AG04449 (cell line): ENCODE measurements at regions not wholly inside any gene's neighbourhood (a gene's known extent, or its start where the extent isn't known, plus 50 kb on each side); places are given as distances from the start of the nearest gene placed in this dataset.

Source experiments
- CTCF ChIA-PET: fragments of 350-600 bp; formaldehyde crosslinking; extraction: SDS; loops from one replicate; lab custom pipeline; 2021; ENCODE audit warnings: antibody characterized with exemption; lab: Yijun Ruan, JAX
- POLR2A ChIA-PET: fragments of 400-600, 350-600 bp; formaldehyde crosslinking; extraction: SDS; loops from one replicate; lab custom pipeline; 2020; ENCODE audit warnings: antibody characterized with exemption, inconsistent platforms; lab: Yijun Ruan, JAX
- DNase-seq: peaks from one replicate; pipeline ENCODE4 v3.0.0-alpha.2; 2010; ENCODE audit warnings: low read depth, low spot score
- H3K4me3 ChIP-seq: 2 replicates; pipeline ENCODE4 v1.5.1; 2011; ENCODE audit warnings: low read depth, mild to moderate bottlenecking, control low read depth, low read length
- TF ChIP-seq, protein P1 (sequence below): IDR thresholded peaks from one replicate; pipeline ENCODE4 v1.5.1; 2011; ENCODE audit warnings: mild to moderate bottlenecking, moderate library complexity, low read length, control low read depth, inconsistent platforms; ENCODE audit not compliant: insufficient read depth; ENCODE audit errors: missing control alignments

- POLR2A ChIA-PET: no interaction called here
- no peak overlapping the region for H3K4me3 ChIP-seq
- CTCF ChIA-PET: no interaction called here
- no peak for DNase-seq
- TF ChIP-seq, protein P1, sequence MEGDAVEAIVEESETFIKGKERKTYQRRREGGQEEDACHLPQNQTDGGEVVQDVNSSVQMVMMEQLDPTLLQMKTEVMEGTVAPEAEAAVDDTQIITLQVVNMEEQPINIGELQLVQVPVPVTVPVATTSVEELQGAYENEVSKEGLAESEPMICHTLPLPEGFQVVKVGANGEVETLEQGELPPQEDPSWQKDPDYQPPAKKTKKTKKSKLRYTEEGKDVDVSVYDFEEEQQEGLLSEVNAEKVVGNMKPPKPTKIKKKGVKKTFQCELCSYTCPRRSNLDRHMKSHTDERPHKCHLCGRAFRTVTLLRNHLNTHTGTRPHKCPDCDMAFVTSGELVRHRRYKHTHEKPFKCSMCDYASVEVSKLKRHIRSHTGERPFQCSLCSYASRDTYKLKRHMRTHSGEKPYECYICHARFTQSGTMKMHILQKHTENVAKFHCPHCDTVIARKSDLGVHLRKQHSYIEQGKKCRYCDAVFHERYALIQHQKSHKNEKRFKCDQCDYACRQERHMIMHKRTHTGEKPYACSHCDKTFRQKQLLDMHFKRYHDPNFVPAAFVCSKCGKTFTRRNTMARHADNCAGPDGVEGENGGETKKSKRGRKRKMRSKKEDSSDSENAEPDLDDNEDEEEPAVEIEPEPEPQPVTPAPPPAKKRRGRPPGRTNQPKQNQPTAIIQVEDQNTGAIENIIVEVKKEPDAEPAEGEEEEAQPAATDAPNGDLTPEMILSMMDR: no peak
Measured at GRCh38 chr3:165491487-165491886, 295.3 kb upstream of the SLITRK3 start.

GRCh38 chr3:165476399-165477060 is 280.3 kb upstream of the SLITRK3 start:
- POLR2A ChIA-PET: no interaction called here
- CTCF ChIA-PET: no interaction called here
- H3K4me3 ChIP-seq: no peak overlapping the region
- TF ChIP-seq, protein P1: no peak
- DNase-seq: no peak

DNA sequence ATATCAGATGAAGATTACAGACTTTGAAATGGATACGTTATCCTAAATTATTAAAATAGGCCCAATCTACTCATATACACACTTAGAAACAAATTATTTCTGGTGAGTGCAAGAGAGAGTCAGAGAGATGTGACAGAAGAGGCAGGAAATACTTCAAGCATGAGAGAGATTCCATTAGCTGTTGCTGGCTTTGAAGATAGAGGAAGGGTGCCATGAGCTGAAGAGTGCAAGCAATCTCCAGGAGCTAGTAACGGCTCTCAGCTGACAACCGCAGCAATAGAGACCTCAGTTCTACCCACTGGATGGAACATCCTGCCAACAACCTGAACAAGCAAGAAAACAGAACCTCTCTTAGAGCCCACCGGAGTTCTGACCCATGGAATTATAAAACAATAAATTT is 270.7 kb upstream of the SLITRK3 start:
- TF ChIP-seq, protein P1: no peak
- CTCF ChIA-PET: no interaction called here
- no peak for DNase-seq

DNA sequence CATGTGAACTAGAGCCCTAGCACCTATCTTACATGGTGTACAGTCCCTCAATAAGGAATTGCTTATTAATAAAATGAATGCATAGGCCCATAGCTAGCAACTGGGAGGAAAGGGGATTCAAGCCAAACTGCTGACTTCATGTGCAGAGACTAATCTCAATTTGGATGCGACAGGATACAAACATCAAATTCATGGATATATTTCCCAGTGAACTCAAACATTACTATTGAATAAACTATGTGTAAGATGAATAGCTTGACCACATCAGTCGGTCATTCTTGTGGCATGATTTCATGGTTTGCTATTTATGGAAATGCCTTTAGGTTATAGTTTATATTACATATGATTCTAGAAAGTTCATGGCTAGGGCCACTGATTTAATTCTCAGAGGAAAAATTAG is 268.6 kb upstream of the SLITRK3 start:
- no peak overlapping the region for H3K4me3 ChIP-seq
- no peak for DNase-seq
- TF ChIP-seq, protein P1: no peak
- ChIA-PET CTCF (no interaction called here), POLR2A (no interaction called here)

More for the DNA sequence above, 270.7 kb upstream of the SLITRK3 start:
- H3K4me3 ChIP-seq: no peak overlapping the region
- POLR2A ChIA-PET: no interaction called here

DNA sequence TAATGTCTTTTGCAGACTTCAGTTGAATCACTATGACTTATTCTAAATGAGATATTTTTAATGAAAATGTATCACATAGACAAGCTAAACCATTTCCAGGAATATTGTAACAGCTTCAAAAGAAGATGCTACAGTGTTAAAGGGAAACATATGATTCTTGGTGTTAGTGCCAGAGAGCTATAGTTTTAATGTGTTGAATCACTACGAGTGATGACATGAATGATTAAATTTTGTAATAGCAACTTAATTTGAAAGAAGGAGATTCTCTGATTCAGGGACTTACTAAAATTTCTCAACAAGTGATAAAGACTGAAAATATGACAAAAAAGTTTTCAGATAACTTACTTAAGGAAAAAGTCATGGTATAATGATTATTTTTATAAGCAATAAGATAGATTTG is 267.3 kb upstream of the SLITRK3 start:
- TF ChIP-seq, protein P1: no peak
- no peak overlapping the region for H3K4me3 ChIP-seq
- DNase-seq: no peak
- CTCF ChIA-PET: no interaction called here
- POLR2A ChIA-PET: no interaction called here

DNA sequence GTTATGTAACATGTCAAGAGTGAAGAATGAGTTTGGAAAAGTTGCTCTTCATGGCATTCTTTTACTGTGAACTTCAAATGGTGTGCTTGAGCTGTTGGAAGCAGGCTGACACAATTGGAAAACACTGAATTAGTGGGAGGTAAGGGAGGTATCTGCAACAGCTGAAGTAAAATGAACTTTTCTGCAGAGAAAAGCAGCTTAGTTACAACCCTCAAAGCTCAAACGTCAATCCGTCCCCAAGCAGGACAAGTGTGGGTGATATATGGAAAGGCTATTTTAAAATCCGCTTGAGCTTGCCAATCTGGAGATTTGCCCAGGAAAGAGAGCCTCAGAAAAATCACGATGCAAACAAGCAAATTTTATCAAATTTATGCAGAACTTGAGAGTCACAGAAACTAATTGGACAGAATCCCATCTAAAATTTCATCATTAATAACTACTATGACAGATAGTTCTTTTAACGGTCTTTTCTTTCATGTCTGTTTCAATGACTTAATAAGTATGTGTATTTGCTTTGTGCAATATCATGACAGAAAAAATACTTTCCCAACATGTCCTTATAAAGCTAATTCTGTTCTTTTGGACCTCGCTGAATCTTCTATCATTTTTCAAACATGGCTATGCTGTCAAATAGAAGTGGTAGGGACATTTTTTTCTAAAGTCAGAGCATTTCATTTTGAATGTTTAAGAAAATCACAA is 266.6 kb upstream of the SLITRK3 start:
- ChIA-PET POLR2A (no interaction called here), CTCF (no interaction called here)
- no peak for DNase-seq
- TF ChIP-seq, protein P1: no peak
- no peak overlapping the region for H3K4me3 ChIP-seq
